Subcutaneous abdominal adipose tissue (tissue), 5 donors: ENCODE measurements at regions not wholly inside any gene's neighbourhood (a gene's known extent, or its start where the extent isn't known, plus 50 kb on each side); places are given as distances from the start of the nearest gene placed in this dataset.

Experiments
- H3K27ac ChIP-seq: one replicate; pipeline ENCODE4 v1.7.0; 2013; ENCODE audit warnings: low read depth, mild to moderate bottlenecking, inconsistent platforms, low read length, moderate library complexity
- H3K27me3 ChIP-seq, 5 donors: one replicate each; pipeline ENCODE4 v1.7.0; 2013; ENCODE audit warnings: low read length in 5 of 5, inconsistent platforms in 1 of 5; ENCODE audit not compliant: control insufficient read depth in 5 of 5, insufficient read depth in 4 of 5
- H3K36me3 ChIP-seq, 5 donors: one replicate each; pipeline ENCODE4 v1.7.0; 2013; ENCODE audit warnings: low read length in 5 of 5; ENCODE audit not compliant: control insufficient read depth in 5 of 5, insufficient read depth in 5 of 5
- H3K4me1 ChIP-seq, 5 donors: one replicate each; pipeline ENCODE4 v1.7.0; 2013; ENCODE audit warnings: low read length in 5 of 5, mild to moderate bottlenecking in 3 of 5, moderate library complexity in 1 of 5; ENCODE audit not compliant: control insufficient read depth in 5 of 5, insufficient read depth in 5 of 5
- H3K4me3 ChIP-seq, 5 donors: one replicate each; pipeline ENCODE4 v1.7.0; 2013; ENCODE audit warnings: low read length in 5 of 5, low read depth in 1 of 5
- H3K9ac ChIP-seq, 5 donors: one replicate each; pipeline ENCODE4 v1.7.0; 2013; ENCODE audit warnings: low read length in 5 of 5, mild to moderate bottlenecking in 4 of 5, moderate library complexity in 3 of 5
- H3K9me3 ChIP-seq, 5 donors: one replicate each; pipeline ENCODE4 v1.7.0; 2013; ENCODE audit warnings: low read length in 5 of 5; ENCODE audit not compliant: control insufficient read depth in 5 of 5
- donor health status: healthy.
- donor health status: healthy.
- donor health status: healthy.
- donor health status: healthy.
- donor health status: healthy.

- H3K9me3 ChIP-seq: no peaks in the 10 kb centered on the region
- no peak overlapping the region for H3K4me3 ChIP-seq
- no peak overlapping the region for H3K27ac ChIP-seq
- H3K4me1 ChIP-seq: no peaks in the 10 kb centered on the region
- no peak overlapping the region for H3K9ac ChIP-seq
- no peaks in the 10 kb centered on the region for H3K36me3 ChIP-seq
- H3K27me3 ChIP-seq: no peaks in the 10 kb centered on the region
These were observed 75.3 kb upstream of the TIAM2 start for GRCh38 chr6:154919806-154920205.

- no peak overlapping the region for H3K9ac ChIP-seq
- H3K4me3 ChIP-seq: no peak overlapping the region
- no peaks in the 10 kb centered on the region for H3K36me3 ChIP-seq
- H3K4me1 ChIP-seq: no peaks in the 10 kb centered on the region
- no peaks in the 10 kb centered on the region for H3K9me3 ChIP-seq
- no peak overlapping the region for H3K27ac ChIP-seq
- no peaks in the 10 kb centered on the region for H3K27me3 ChIP-seq
These were observed 74.5 kb upstream of the TIAM2 start for GRCh38 chr6:154920495-154921200.

- Histone ChIP-seq H3K27ac (no peak overlapping the region), H3K9ac (no peak overlapping the region), H3K9me3 (no peaks in the 10 kb centered on the region), H3K4me3 (no peak overlapping the region), H3K27me3 (no peaks in the 10 kb centered on the region), H3K36me3 (no peaks in the 10 kb centered on the region), H3K4me1 (no peaks in the 10 kb centered on the region)
These were observed 73.6 kb upstream of the TIAM2 start for GRCh38 chr6:154921482-154921881.

DNA sequence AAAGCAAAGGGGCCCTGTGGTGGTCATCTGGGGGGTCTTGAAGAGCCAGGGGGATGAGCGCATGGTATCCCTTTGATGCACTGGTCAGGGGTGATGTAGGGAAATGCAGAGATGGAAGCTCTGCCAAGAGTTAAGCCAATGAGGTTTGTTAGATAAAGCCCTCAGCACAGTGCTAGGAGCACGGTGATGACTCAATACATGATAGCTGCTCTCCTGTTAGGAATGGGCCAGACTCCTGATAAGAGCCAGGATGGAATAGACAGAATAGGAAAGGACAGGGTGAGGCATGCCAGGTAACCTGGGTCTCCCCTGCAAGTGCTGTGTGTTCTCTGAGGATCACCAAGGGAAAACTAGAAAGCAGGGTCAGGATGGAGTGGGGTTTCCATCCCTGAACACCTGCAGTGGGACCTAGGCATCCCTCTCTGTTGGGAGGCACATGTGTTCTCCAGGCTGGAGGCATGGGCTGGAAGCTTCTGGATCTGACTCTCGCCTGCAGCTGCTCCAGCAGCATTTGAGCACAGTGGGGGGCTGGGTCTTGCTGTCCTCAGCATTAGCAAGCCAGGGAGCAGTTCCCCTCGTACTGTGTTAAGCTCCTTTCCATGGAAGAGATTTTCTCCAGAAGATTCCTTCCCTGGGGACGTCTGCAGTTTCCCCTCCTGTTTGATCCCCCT is 71.8 kb upstream of the TIAM2 start:
- no peak overlapping the region for H3K27ac ChIP-seq
- H3K27me3 ChIP-seq: no peaks in the 10 kb centered on the region

GRCh38 chr6:154925130-154925529 is 70.0 kb upstream of the TIAM2 start:
- Histone ChIP-seq H3K4me3 (no peak overlapping the region), H3K4me1 (no peaks in the 10 kb centered on the region), H3K36me3 (no peaks in the 10 kb centered on the region), H3K9me3 (no peaks in the 10 kb centered on the region), H3K27ac (no peak overlapping the region), H3K9ac (no peak overlapping the region), H3K27me3 (no peaks in the 10 kb centered on the region)

More for the DNA sequence above, 71.8 kb upstream of the TIAM2 start:
- Histone ChIP-seq H3K9me3 (no peaks in the 10 kb centered on the region), H3K4me1 (no peaks in the 10 kb centered on the region), H3K4me3 (no peak overlapping the region), H3K36me3 (no peaks in the 10 kb centered on the region), H3K9ac (no peak overlapping the region)

- Histone ChIP-seq H3K27me3 (no peaks in the 10 kb centered on the region), H3K4me3 (no peak overlapping the region), H3K9me3 (no peaks in the 10 kb centered on the region), H3K36me3 (no peaks in the 10 kb centered on the region), H3K27ac (no peak overlapping the region), H3K9ac (no peak overlapping the region), H3K4me1 (no peaks in the 10 kb centered on the region)
These were observed 68.7 kb upstream of the TIAM2 start for GRCh38 chr6:154926366-154926765.

GRCh38 chr6:154928325-154928922 is 66.7 kb upstream of the TIAM2 start:
- no peak overlapping the region for H3K9ac ChIP-seq
- no peaks in the 10 kb centered on the region for H3K27me3 ChIP-seq
- H3K4me1 ChIP-seq: peaks cover 0 to 8% (median 3%) of the 10 kb centered on the region in 5 donors
- H3K4me3 ChIP-seq: no peak overlapping the region
- no peaks in the 10 kb centered on the region for H3K36me3 ChIP-seq
- no peak overlapping the region for H3K27ac ChIP-seq
- H3K9me3 ChIP-seq: no peaks in the 10 kb centered on the region

GRCh38 chr6:154930451-154930851 is 64.7 kb upstream of the TIAM2 start:
- H3K36me3 ChIP-seq: peaks cover 0 to 3% (median 0%) of the 10 kb centered on the region in 5 donors
- peaks cover 0 to 8% (median 3%) of the 10 kb centered on the region in 5 donors for H3K4me1 ChIP-seq
- no peak overlapping the region for H3K9ac ChIP-seq
- H3K27ac ChIP-seq: no peak overlapping the region
- no peaks in the 10 kb centered on the region for H3K27me3 ChIP-seq
- no peaks in the 10 kb centered on the region for H3K9me3 ChIP-seq
- no peak overlapping the region for H3K4me3 ChIP-seq

- no peak overlapping the region for H3K9ac ChIP-seq
- peaks cover 0 to 3% (median 0%) of the 10 kb centered on the region in 5 donors for H3K36me3 ChIP-seq
- H3K4me3 ChIP-seq: no peak overlapping the region
- H3K4me1 ChIP-seq: peaks cover 0 to 8% (median 3%) of the 10 kb centered on the region in 5 donors
- no peaks in the 10 kb centered on the region for H3K9me3 ChIP-seq
- no peak overlapping the region for H3K27ac ChIP-seq
- no peaks in the 10 kb centered on the region for H3K27me3 ChIP-seq
These were observed 63.2 kb upstream of the TIAM2 start for GRCh38 chr6:154931711-154932424.
